HG02885 (cell line): ENCODE measurements at regions not wholly inside any gene's neighbourhood (a gene's known extent, or its start where the extent isn't known, plus 50 kb on each side); places are given as distances from the start of the nearest gene placed in this dataset.

Source experiments
- ATAC-seq: cut with Tn5 transposase; IDR thresholded peaks from one replicate; pipeline ENCODE4 v1.9.1; 2021; ENCODE audit warnings: mild to moderate bottlenecking; ENCODE audit not compliant: unreplicated experiment, poor library complexity

- no peak for ATAC-seq
These were observed 932.5 kb downstream of the GATA3 start for GRCh38 chr10:8986975-8987374.

GRCh38 chr10:8987712-8988111 lies 933.2 kb downstream of the GATA3 start:
- no peak for ATAC-seq

- no peak for ATAC-seq
These were observed 935.9 kb downstream of the GATA3 start for GRCh38 chr10:8990280-8990987.

- no peak for ATAC-seq
These were observed 937.5 kb downstream of the GATA3 start for GRCh38 chr10:8992009-8992408.

GRCh38 chr10:8993864-8994263 lies 939.4 kb downstream of the GATA3 start:
- ATAC-seq, result no peak

GRCh38 chr10:8998751-8999150 lies 944.3 kb downstream of the GATA3 start:
- ATAC-seq, result no peak

GRCh38 chr10:9003122-9003521 lies 948.6 kb downstream of the GATA3 start:
- ATAC-seq, result no peak

GRCh38 chr10:9004736-9005135 lies 950.2 kb downstream of the GATA3 start:
- no peak for ATAC-seq

GRCh38 chr10:9009505-9009904 lies 955.0 kb downstream of the GATA3 start:
- no peak for ATAC-seq

- ATAC-seq, result no peak
These were observed 955.6 kb downstream of the GATA3 start for GRCh38 chr10:9010093-9010492.

- ATAC-seq, result no peak
These were observed 956.6 kb downstream of the GATA3 start for GRCh38 chr10:9010931-9011670.

GRCh38 chr10:9012312-9012711 lies 957.8 kb downstream of the GATA3 start:
- no peak for ATAC-seq

- no peak for ATAC-seq
These were observed 960.5 kb downstream of the GATA3 start for GRCh38 chr10:9015005-9015404.

GRCh38 chr10:9015447-9015846 lies 961.0 kb downstream of the GATA3 start:
- ATAC-seq, result no peak

GRCh38 chr10:9016930-9017329 lies 962.4 kb downstream of the GATA3 start:
- no peak for ATAC-seq

- ATAC-seq, result no peak
These were observed 964.0 kb downstream of the GATA3 start for GRCh38 chr10:9018195-9019173.

GRCh38 chr10:9023206-9023605 lies 968.7 kb downstream of the GATA3 start:
- no peak for ATAC-seq

GRCh38 chr10:9024210-9024609 lies 969.7 kb downstream of the GATA3 start:
- no peak for ATAC-seq

GRCh38 chr10:9028231-9028630 lies 973.7 kb downstream of the GATA3 start:
- ATAC-seq, result no peak

- ATAC-seq, result no peak
These were observed 980.9 kb downstream of the GATA3 start for GRCh38 chr10:9035355-9035754.

GRCh38 chr10:9036711-9037204 lies 982.3 kb downstream of the GATA3 start:
- no peak for ATAC-seq
